ENCODE measurements at regions not wholly inside any gene's neighbourhood (a gene's known extent, or its start where the extent isn't known, plus 50 kb on each side); places are given as distances from the start of the nearest gene placed in this dataset.

GRCh38 chr2:4528246-4528645, 824.9 kb downstream of the DCDC2C start:
- Histone ChIP-seq H3K4me3 (no peak overlapping the region), H3K27ac (no peak overlapping the region)

GRCh38 chr2:4528773-4529172, 825.4 kb downstream of the DCDC2C start:
- Histone ChIP-seq H3K4me3 (no peak overlapping the region), H3K27ac (no peak overlapping the region)

GRCh38 chr2:4529738-4530137, 826.4 kb downstream of the DCDC2C start:
- Histone ChIP-seq H3K27ac (no peak overlapping the region), H3K4me3 (no peak overlapping the region)

GRCh38 chr2:4530231-4530630, 826.9 kb downstream of the DCDC2C start:
- Histone ChIP-seq H3K27ac (no peak overlapping the region), H3K4me3 (no peak overlapping the region)

- Histone ChIP-seq H3K4me3 (no peak overlapping the region), H3K27ac (no peak overlapping the region)
Measured at GRCh38 chr2:4533806-4534205, 830.4 kb downstream of the DCDC2C start.

GRCh38 chr2:4539121-4539520, 835.7 kb downstream of the DCDC2C start:
- Histone ChIP-seq H3K4me3 (no peak overlapping the region), H3K27ac (no peak overlapping the region)

GRCh38 chr2:4549666-4550210, 846.4 kb downstream of the DCDC2C start:
- Histone ChIP-seq H3K4me3 (no peak overlapping the region), H3K27ac (no peak overlapping the region)

GRCh38 chr2:4551691-4552474, 848.5 kb downstream of the DCDC2C start:
- H3K4me3 ChIP-seq, result no peak overlapping the region
- no peak overlapping the region for H3K27ac ChIP-seq

- no peak overlapping the region for H3K27ac ChIP-seq
- no peak overlapping the region for H3K4me3 ChIP-seq
Measured at GRCh38 chr2:4553241-4553640, 849.9 kb downstream of the DCDC2C start.

- H3K4me3 ChIP-seq, result no peak overlapping the region
- H3K27ac ChIP-seq, result no peak overlapping the region
Measured at GRCh38 chr2:4556135-4556896, 852.9 kb downstream of the DCDC2C start.

- H3K4me3 ChIP-seq, result no peak overlapping the region
- no peak overlapping the region for H3K27ac ChIP-seq
Measured at GRCh38 chr2:4561196-4561595, 857.8 kb downstream of the DCDC2C start.

- Histone ChIP-seq H3K4me3 (no peak overlapping the region), H3K27ac (no peak overlapping the region)
Measured at GRCh38 chr2:4576075-4576474, 872.7 kb downstream of the DCDC2C start.

GRCh38 chr2:4579977-4580376, 876.6 kb downstream of the DCDC2C start:
- Histone ChIP-seq H3K4me3 (no peak overlapping the region), H3K27ac (no peak overlapping the region)

GRCh38 chr2:4585057-4585635, 881.8 kb downstream of the DCDC2C start:
- Histone ChIP-seq H3K27ac (no peak overlapping the region), H3K4me3 (no peak overlapping the region)

- no peak overlapping the region for H3K4me3 ChIP-seq
- H3K27ac ChIP-seq, result no peak overlapping the region
Measured at GRCh38 chr2:4588606-4589005, 885.2 kb downstream of the DCDC2C start.

GRCh38 chr2:4591261-4591660, 887.9 kb downstream of the DCDC2C start:
- H3K4me3 ChIP-seq, result no peak overlapping the region
- no peak overlapping the region for H3K27ac ChIP-seq

- no peak overlapping the region for H3K4me3 ChIP-seq
- no peak overlapping the region for H3K27ac ChIP-seq
Measured at GRCh38 chr2:4597400-4597799, 894.0 kb downstream of the DCDC2C start.

GRCh38 chr2:4604767-4605166, 901.4 kb downstream of the DCDC2C start:
- Histone ChIP-seq H3K27ac (no peak overlapping the region), H3K4me3 (no peak overlapping the region)

- H3K4me3 ChIP-seq, result no peak overlapping the region
- H3K27ac ChIP-seq, result no peak overlapping the region
Measured at GRCh38 chr2:4618141-4618540, 914.8 kb downstream of the DCDC2C start.

GRCh38 chr2:4618630-4619228, 915.4 kb downstream of the DCDC2C start:
- Histone ChIP-seq H3K4me3 (no peak overlapping the region), H3K27ac (no peak overlapping the region)
